ENCODE measurements at regions not wholly inside any gene's neighbourhood (a gene's known extent, or its start where the extent isn't known, plus 50 kb on each side); places are given as distances from the start of the nearest gene placed in this dataset.

DNA sequence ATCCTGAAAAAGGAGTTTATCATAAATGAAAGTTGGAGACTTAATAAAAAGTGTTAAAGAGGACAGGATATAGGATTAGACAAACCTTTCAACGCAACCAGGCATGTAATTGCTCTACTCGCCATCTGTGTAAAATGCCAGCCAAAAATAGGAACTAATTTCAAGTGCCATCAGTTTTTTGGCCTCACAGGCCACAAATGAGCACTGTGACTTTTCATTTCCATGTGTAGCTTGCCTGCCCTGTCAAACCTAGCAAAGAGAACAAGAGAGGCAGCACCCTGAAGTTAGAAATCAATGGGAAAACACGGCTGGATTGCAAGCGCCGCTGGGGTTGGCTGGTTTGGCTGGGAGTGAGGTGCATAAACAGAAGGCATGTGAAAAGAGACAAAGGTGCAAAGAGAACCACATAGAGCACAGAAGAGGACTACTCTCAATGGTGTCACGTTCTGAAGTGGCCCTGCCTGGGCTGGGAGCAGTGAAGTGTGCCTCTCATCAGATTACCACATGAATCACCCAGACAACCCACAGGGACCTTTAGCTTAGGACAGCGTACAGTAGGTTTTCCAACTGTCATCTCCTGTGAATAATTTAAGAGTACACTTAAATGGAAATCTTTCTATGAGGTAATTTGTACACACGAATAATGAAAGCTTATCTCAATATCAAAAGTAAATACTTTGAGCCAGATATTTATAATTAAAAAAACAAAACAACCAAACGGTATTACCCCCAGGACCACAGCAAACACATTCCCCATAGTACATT, 78.0 kb upstream of the NHSL1 start:
- in situ Hi-C loops (cut with MboI; ENCODE audit: low sequenced_read_pairs), result no loop called here

DNA sequence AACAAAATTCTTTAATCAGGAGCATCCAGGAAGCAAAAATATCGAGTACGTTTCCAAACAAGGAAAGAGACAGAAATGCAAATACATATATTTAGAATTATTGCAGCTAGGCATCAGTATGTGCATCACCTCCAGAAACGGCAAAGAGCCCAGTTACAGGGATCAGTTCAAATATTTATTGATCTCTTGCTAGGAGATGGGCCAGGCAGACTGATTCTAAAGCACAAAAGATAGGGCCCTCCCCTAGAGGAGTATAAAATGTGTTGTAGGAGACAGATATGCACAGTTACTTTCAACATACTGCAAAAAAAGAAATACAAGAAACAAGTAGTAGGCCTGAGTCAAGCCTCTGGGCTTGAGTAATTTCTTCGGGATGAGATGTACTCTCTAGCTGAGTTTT, 80.7 kb upstream of the NHSL1 start:
- in situ Hi-C loops (cut with MboI; ENCODE audit: low sequenced_read_pairs), result no loop called here

DNA sequence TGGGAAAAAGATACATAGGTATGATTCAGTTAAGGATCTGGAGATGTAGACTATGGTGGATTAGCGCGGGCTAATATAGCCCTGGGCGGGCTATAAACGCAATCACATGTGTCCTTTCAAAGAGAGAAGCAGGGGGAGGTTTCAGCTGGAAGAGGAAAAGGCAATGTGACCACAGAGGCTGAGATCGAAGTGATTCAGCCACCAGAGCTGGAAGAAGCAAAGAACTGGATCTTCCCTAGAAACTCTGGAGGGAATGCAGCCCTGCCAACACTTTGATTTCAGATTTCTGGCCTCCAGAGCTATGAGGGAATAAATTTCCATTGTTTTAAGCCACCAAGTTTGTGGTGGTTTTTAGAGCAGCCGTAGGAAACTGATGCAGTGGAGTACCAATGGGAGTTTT, 81.5 kb upstream of the NHSL1 start:
- in situ Hi-C loops (cut with MboI; ENCODE audit: low sequenced_read_pairs), result no loop called here

DNA sequence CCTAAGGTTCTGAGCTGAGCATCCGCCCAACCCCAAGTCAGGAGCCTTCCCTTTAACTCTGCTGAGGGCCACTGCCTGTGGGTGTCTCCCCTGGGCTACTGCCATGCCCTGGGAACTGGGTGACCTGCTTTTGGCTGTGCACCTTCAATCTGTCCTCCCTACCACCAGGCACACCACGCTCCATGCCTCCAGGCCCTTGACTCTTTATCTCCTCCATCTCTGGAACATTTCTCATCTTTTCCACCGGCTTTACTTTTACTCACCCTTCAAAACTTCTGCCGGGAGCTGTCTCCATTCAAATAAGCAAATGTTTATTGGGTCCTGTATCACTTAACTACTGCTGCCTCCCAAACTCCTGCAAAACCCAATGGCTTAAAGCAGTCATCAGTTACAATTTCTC, 83.3 kb upstream of the NHSL1 start:
- in situ Hi-C loops (cut with MboI; ENCODE audit: low sequenced_read_pairs), result no loop called here

DNA sequence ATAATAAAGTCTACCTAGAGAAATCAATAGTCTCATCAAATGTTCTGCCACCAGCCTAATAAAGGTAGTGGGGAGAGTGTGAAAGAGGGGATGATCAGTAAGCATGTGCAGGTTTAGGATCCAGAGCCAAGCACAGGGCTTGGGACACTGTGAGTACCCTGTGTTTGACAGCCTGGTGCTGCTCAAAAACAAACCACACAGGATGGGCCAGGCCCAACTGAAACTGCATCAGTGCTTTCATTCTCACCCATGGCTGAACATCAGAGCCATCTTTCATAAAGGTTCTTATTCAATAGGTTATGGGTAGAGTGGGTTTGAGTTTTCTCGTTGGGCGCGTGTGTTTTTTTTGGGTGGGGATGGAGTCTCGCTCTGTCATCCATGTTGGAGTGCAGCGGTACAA, 87.3 kb upstream of the NHSL1 start:
- in situ Hi-C loops (cut with MboI; ENCODE audit: low sequenced_read_pairs), result no loop called here

DNA sequence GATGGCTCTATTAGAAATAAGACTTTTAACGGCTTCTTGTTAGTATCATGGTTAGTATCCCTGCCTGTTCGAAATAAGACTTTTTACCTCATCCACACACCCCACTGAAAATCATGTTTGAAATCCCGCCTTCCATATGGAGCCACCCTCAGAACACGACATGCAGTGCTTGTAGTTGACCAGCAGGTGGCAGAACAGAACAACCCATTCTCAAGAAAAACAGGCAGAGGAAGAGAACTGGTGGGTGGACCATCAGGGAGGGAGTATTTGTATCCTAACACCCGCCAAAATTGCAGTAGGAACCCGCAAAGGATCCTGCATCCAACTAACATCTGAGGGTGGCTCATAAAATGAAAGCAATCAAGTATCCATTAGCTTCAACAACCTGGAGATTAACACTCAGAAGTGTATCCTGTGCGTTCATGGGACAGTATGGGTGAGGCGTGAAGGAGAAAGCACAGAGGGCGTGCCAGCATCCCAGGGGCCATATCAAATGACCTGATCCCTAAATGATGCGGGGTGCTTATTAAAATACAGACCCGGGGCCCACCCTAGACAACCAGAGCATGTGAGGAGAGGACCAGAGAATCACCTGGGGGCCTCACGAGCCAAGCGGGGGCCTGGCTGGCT, 89.6 kb upstream of the NHSL1 start:
- in situ Hi-C loops (cut with MboI; ENCODE audit: low sequenced_read_pairs), result no loop called here

DNA sequence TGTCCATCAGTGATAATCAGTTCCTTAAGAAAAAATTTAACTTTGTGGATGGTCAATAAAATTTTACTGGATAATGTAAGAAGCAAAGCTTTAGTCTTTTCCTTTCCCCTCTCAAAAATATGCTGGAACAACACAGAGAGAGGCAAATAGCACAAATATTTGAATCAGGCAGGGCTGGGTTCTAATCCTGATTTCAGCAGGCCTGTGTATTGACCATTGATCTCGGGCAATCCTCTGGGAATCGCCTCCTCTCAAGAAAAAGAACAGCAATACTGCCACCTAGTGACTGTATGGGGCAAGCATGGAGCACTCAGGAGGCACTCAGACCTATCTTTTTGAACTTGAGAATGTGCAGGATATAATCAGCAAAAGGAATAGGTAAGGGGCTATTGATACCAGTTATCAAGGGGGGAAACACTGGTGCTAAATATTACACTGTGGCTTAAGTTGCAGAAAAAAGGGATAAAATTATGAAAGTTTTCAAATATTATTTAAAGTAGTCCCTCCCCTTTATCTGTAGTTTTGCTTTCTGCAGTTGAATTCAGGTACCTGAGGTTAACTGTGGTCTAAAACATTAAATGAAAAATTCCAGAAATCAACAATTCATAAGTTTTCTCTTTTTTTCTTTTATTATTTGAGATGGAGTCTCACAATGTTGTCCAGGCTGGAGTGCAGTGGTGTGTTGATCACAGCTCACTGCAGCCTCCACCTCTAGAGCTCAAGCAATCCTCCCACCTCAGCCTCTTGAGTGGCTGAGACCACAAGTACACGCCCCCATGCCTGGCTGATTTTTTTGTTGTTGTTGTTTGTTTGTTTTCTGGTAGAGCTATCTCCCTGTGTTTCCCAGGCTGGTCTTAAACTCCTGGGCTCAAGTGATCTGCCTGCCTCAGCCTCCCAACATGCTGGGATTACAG, 91.8 kb upstream of the NHSL1 start:
- in situ Hi-C loops (cut with MboI; ENCODE audit: low sequenced_read_pairs), result no loop called here

DNA sequence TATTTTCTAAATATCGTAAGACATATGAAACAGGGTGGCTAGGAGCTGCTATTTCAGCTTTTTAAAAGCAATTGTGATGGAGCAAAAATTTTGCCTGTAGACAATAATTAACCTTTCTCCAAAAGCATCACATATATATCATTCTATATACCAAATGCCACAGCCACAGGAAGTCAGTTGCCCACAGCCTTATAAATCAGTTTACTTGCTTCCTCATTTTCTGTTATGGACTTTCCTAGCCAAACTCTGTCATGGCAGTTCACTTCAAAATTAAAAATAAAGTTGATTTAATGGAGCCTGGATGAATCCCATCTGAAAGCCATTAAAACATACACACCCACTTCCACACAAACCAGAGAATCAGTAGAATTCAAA, 93.4 kb upstream of the NHSL1 start:
- in situ Hi-C loops (cut with MboI; ENCODE audit: low sequenced_read_pairs), result no loop called here

DNA sequence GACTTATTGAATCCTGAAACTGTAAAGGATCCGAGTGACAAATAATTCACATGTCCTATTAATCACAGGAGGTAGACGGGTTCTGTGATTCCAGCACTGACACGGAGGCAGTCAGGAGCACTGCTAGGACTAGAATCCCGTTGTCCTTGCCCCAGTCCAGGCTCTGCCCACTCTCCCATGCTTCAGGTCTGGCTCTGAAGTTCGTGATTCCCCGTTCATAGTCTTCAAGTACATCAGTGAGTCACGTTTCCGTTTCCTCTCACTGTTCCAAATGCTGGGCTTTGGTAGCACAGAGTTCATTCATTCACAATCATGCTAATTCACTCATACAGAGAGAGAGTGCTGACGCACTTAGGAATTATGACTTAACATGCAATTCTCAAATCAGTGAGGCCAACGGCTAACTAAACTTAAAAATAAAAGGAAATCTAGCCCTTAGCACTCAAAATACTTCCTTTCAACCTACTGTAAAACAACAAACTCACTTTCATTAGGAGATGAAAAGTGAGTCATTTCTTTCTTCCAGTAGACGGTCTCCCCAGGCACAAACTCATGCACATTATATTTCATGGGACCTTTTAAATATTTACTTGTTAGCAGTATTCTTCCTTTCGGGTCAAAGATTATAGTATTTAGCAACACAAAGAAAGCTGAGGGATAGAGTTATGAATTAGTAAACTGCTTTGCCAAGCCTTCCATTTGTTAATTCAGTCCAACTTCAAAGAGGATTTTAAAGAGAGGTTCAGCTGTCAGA, 94.0 kb upstream of the NHSL1 start:
- in situ Hi-C loops (cut with MboI; ENCODE audit: low sequenced_read_pairs), result no loop called here

DNA sequence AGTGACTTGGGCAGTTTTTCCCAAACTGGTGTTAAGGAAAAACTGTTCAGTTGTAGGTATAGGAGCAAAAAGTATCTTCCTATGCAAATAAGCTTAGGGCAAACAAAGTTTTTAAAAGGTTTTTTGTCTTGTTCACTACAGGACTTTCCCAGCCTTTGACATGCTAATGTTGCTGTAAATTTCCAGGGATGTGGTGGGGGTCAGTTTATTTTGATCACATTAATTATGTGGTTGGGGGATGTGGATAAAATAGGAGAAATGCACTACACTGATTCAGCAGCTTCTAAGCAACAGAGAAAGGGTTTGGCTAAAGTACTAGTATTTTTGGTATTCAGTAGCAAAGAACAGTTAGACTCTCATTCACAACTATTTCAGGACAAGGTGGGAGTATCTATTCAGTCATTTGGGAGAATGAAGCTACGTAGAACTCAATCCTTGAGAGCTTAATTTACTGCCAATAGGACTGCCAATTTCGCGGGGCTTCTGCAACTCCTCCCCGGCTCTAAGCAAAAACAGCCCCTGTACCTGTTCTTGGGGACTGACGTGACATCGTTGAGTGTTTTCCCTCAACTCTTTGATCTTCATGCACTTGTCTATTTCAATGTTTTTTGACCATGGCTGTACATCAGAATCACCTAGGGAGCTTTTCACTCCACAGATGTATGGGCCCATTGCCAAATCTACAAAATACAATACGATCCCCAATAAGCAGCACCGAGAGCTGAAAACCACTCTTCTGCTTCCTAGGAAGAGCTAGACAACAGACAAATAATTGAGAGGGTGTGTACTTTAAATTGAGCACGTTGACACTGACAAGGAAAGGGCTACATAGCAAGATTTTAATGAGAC, 94.8 kb upstream of the NHSL1 start:
- in situ Hi-C loops (cut with MboI; ENCODE audit: low sequenced_read_pairs), result no loop called here

DNA sequence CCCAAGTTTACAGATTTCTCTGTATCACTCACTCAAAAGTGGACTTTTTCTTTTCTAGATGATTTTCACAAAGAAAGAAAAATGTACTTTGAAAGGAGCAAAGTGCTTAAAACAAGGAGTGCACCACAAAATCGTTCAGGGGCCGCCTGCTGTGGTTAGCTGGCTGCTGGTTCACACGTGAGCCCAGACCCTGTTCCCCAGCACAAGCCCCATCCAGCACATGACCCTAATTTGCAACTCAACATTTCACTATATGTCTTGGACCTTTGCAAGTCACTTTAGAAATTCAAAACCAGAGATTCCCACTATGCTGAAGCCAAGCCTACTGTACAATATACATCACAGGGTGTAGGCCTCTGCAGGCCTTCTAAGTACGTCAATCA, 95.5 kb upstream of the NHSL1 start:
- in situ Hi-C loops (cut with MboI; ENCODE audit: low sequenced_read_pairs), result loop anchor here (5.0 kb wide), 1 partner anchor 178 kb away; the partner anchor contains the start of gene CCDC28A

DNA sequence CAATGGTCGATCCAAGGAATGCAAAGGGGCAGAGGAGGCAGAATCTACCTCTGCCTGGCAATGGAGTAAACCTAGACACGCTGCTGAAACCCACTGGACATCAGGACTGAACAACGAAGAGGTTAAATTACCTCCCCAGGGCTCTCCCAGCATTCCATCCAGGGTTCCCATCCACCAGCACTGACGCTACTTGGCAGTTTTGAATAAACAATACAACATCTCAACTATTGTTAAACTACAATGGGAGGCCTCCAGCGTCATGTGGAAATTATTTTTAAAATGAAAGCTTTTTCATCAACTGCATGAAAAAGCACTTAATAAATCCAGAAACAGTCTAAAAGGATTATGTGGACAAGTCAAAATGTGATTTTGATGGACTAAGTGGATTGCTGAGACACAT, 96.8 kb upstream of the NHSL1 start:
- in situ Hi-C loops (cut with MboI; ENCODE audit: low sequenced_read_pairs), result loop anchor here (5.0 kb wide), 1 partner anchor 176 kb away; the partner anchor contains the start of gene CCDC28A

DNA sequence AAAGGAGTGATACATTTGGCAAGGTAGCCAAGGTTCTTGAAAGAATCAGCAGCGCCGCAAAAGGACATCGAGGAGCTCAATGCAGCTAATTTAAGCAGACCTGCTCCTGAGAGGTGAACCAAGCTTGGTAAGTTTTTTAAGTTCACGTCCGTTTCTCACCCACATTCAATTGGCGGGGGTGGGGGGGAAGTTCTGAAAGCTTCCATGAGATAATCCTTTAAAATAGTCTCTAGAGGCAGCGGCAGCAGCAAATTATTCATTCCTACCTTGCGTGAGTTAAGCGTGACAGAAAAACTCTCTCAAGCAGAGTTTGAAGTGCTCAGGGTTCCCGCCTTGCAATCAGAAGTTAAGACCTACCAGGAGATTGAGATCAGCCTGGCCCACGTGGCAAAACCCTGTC, 97.3 kb upstream of the NHSL1 start:
- in situ Hi-C loops (cut with MboI; ENCODE audit: low sequenced_read_pairs), result loop anchor here (5.0 kb wide), 1 partner anchor 176 kb away; the partner anchor contains the start of gene CCDC28A

DNA sequence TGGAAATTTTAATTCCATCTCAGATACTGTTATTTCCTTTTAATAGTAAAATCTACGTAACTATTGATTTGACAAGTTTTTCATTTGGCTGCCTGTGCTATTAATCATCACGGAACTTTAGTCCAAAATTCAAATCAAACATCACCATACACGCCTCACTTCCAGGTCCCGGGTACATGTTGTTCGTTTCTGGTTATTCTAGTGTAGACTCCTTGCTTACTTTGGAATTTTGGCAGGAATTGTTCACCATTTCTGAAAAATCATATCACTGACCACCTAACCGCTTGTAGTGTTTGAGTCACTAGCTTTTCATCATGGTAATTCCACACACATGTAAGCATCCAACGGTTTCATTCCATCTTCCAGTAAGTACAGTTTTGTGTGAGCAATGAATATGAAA, 98.0 kb upstream of the NHSL1 start:
- in situ Hi-C loops (cut with MboI; ENCODE audit: low sequenced_read_pairs), result loop anchor here (5.0 kb wide), 1 partner anchor 175 kb away; the partner anchor contains the start of gene CCDC28A

DNA sequence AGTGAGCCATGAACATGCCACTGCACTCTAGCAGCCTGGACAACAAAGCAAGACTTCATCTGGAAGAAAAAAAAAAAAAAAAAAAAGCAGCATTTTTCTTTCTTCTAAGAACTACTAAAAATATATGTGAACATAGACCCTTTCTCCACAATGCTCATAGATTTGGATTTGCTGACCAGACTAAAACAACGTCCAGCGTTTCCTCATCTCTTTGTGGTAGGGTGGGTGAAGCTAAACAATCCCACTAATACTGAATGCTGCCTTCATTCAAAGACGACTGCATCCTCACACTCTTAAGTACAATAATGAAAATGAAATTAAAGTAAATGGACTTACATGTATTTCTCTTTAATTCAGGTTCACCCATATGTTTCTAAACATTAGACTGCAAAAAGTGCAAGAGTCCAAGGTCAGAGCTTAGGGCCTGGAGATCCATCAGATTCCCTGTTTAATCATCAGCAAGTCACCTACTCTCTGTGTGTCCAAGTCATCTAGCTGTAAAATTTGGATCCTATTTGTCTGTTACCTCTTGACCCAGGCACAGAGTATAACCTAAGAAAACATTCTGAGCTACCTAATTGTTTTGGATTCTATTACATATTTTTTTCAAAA, 99.4 kb upstream of the NHSL1 start:
- in situ Hi-C loops (cut with MboI; ENCODE audit: low sequenced_read_pairs), result loop anchor here (5.0 kb wide), 1 partner anchor 174 kb away; the partner anchor contains the start of gene CCDC28A

DNA sequence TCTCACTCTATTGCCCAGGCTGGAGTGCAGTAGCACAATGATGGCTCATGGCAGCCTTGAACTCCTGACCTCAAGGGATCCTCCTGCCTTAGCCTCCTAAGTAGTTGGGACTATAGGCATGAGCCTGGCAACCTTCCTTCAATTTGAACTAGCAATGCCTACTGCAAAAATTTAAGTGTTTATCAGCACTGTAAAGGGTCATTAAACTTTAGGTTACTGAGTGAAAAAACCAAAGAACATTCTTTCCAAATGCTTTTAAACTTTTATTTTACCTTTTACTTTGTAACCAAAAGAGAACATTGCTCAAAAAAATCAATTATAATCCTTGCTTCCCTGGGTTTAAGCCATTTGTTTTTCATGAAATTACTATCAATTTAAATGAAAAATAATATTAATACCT, 101.0 kb upstream of the NHSL1 start:
- in situ Hi-C loops (cut with MboI; ENCODE audit: low sequenced_read_pairs), result no loop called here

DNA sequence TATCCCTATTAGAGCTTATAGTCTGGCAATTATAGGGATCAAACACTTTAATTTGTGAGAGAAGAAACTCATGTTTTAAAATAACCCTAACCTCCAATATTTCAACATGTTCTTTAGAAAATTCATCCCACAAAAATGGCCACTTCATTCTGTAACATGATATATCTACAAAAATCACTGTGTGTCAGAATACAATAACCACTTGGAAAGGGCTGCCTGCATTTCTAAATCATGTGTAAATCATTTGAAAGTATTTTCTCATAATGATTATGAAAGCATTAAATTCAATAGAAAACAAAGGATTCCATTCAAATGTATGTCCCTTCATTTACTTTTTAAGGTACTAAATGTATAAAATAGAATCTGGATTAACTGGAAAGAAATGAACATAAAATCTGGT, 101.4 kb upstream of the NHSL1 start:
- in situ Hi-C loops (cut with MboI; ENCODE audit: low sequenced_read_pairs), result no loop called here

DNA sequence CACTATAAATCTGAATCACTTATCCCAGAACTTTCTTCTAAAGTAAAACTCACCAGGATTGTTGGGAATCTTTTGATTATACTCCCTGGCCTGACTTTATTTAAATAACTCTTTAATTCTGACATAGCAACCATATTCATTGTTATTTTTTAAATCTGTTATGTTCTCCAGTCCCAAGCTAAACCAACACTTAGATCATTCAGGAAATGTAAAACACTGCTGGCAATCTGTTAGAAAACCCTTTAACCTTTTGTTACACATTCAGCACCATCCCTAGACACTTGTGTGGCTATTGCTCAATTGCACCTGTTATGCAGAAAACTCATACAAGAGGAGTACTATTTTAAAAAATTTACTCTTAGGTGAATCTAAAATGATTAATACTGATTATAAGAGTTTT, 101.8 kb upstream of the NHSL1 start:
- in situ Hi-C loops (cut with MboI; ENCODE audit: low sequenced_read_pairs), result no loop called here

DNA sequence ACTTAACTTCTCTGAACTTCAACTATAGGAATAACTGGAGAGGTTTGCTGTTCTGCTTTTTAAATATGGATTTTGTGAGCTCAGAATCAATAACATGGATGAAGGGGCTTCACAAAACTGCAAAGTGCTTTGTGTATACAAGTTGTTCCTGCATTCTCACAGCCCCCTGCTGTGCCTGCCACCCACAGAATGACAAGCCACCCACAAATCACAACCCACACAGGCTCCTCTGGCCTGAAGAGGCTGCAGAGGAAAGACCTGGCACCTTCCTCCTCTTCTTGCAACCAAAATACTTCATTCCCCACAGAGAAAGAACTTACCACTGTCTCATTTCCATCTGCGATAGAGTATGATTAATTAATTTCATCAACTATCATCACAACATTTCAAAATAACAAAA, 106.7 kb upstream of the NHSL1 start:
- in situ Hi-C loops (cut with MboI; ENCODE audit: low sequenced_read_pairs), result no loop called here

Data from HL-60/S4 treated with phorbol 12-myristate 13-acetate at 8.2 ng/mL for 4 days and 3 days (cell line).